Ishikawa (cell line): ENCODE measurements at regions not wholly inside any gene's neighbourhood (a gene's known extent, or its start where the extent isn't known, plus 50 kb on each side); places are given as distances from the start of the nearest gene placed in this dataset.

Source experiments
- EP300 ChIP-seq: IDR thresholded peaks from 2 replicates; pipeline ENCODE4 v1.6.1; 2012; ENCODE audit warnings: borderline replicate concordance
- FOXM1 ChIP-seq: IDR thresholded peaks from 2 replicates; pipeline ENCODE4 v1.6.1; 2012; ENCODE audit warnings: low read depth, borderline replicate concordance
- TAF1 ChIP-seq: IDR thresholded peaks from 2 replicates; pipeline ENCODE4 v1.6.1; 2012; ENCODE audit warnings: low read depth, mild to moderate bottlenecking
- TF ChIP-seq, protein P1 (sequence below): IDR thresholded peaks from 2 replicates; pipeline ENCODE4 v1.6.1; 2012; ENCODE audit warnings: low read depth, mild to moderate bottlenecking
- TF ChIP-seq, protein P2 (sequence below): IDR thresholded peaks from 2 replicates; pipeline ENCODE4 v1.6.1; 2012

DNA sequence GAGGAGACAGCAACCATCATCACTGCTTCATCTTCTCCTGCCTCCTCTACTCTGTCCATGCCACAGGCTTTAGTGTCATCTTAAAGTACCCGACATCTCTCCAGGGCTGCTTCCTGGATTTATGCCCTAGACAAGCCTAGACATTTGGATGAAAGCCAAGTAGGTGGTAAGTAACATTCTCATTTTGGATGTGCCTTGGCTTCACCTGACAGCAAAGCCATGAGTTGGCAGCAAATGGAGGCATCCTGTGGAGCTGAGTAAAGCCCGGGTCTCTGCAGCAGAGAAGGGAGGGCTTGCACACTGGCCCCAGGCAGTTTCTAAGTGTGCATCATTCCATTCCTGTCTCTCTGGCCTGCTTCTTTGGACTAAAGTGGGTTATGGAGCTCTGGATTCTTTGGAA lies 299.1 kb downstream of the DMAC1 start:
- TF ChIP-seq, protein P1, sequence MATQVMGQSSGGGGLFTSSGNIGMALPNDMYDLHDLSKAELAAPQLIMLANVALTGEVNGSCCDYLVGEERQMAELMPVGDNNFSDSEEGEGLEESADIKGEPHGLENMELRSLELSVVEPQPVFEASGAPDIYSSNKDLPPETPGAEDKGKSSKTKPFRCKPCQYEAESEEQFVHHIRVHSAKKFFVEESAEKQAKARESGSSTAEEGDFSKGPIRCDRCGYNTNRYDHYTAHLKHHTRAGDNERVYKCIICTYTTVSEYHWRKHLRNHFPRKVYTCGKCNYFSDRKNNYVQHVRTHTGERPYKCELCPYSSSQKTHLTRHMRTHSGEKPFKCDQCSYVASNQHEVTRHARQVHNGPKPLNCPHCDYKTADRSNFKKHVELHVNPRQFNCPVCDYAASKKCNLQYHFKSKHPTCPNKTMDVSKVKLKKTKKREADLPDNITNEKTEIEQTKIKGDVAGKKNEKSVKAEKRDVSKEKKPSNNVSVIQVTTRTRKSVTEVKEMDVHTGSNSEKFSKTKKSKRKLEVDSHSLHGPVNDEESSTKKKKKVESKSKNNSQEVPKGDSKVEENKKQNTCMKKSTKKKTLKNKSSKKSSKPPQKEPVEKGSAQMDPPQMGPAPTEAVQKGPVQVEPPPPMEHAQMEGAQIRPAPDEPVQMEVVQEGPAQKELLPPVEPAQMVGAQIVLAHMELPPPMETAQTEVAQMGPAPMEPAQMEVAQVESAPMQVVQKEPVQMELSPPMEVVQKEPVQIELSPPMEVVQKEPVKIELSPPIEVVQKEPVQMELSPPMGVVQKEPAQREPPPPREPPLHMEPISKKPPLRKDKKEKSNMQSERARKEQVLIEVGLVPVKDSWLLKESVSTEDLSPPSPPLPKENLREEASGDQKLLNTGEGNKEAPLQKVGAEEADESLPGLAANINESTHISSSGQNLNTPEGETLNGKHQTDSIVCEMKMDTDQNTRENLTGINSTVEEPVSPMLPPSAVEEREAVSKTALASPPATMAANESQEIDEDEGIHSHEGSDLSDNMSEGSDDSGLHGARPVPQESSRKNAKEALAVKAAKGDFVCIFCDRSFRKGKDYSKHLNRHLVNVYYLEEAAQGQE: no peak
- TF ChIP-seq, protein P2, sequence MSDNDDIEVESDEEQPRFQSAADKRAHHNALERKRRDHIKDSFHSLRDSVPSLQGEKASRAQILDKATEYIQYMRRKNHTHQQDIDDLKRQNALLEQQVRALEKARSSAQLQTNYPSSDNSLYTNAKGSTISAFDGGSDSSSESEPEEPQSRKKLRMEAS: no peak
- TF ChIP-seq TAF1 (no peak), EP300 (no peak), FOXM1 (no peak)
